HCT116 (cell line): ENCODE measurements at regions not wholly inside any gene's neighbourhood (a gene's known extent, or its start where the extent isn't known, plus 50 kb on each side); places are given as distances from the start of the nearest gene placed in this dataset.

Source experiments
- RAD21 ChIP-seq: IDR thresholded peaks from 2 replicates; pipeline ENCODE4 v1.6.1; 2012; ENCODE audit warnings: low read depth, mild to moderate bottlenecking
- YY1 ChIP-seq: IDR thresholded peaks from 2 replicates; pipeline ENCODE4 v1.6.1; 2011; ENCODE audit warnings: low read length, low read depth, moderate library complexity, mild to moderate bottlenecking; ENCODE audit not compliant: insufficient replicate concordance; ENCODE audit errors: extremely low read depth
- ZFX ChIP-seq: fragments of 450-650 bp; IDR thresholded peaks from 2 replicates; pipeline ENCODE4 v1.6.1; 2017
- TF ChIP-seq, protein P1 (sequence below): IDR thresholded peaks from 2 replicates; pipeline ENCODE4 v1.6.1; 2011; ENCODE audit warnings: mild to moderate bottlenecking, low read length, moderate library complexity; ENCODE audit not compliant: insufficient replicate concordance; ENCODE audit errors: extremely low read depth
- TF ChIP-seq, protein P2 (sequence below), 3 experiments: fragments of 200-600 bp in 1 of 3; sonication (generic) in 1 of 3; IDR thresholded peaks in 2 of 3; conservative IDR thresholded peaks in 1 of 3; 2 replicates each; pipeline ENCODE4 v1.5.1; 2012 to 2017; ENCODE audit warnings: low read depth in 2 of 3, low read length in 2 of 3, antibody characterized with exemption in 1 of 3, borderline replicate concordance in 1 of 3, control low read depth in 1 of 3, mild to moderate bottlenecking in 1 of 3, mixed read lengths in 1 of 3, mixed run types in 1 of 3, moderate library complexity in 1 of 3; ENCODE audit not compliant: insufficient read depth in 1 of 3

DNA sequence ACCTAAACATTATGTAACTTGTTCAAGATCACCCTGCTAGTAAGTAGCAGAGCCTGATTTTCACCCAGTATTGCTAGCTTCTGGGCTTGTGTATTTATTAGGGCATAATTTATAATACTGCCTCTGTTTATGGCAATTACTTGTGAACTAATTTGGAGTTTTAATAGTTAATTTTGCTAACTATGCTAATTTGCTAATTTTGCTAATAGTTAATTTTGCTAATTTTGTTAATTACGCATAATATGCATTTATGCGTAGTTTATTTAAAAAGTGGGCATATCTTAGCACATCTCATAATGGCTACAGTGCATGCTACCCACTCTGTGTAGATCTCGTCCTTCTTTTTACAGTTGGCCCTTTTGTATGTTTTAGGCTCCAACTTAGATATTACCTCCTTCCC lies 898.1 kb upstream of the EPHA5 start:
- TF ChIP-seq YY1: no peak
- TF ChIP-seq, protein P1, sequence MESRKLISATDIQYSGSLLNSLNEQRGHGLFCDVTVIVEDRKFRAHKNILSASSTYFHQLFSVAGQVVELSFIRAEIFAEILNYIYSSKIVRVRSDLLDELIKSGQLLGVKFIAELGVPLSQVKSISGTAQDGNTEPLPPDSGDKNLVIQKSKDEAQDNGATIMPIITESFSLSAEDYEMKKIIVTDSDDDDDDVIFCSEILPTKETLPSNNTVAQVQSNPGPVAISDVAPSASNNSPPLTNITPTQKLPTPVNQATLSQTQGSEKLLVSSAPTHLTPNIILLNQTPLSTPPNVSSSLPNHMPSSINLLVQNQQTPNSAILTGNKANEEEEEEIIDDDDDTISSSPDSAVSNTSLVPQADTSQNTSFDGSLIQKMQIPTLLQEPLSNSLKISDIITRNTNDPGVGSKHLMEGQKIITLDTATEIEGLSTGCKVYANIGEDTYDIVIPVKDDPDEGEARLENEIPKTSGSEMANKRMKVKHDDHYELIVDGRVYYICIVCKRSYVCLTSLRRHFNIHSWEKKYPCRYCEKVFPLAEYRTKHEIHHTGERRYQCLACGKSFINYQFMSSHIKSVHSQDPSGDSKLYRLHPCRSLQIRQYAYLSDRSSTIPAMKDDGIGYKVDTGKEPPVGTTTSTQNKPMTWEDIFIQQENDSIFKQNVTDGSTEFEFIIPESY: no peak
- no peak for TF ChIP-seq RAD21
- TF ChIP-seq, protein P2, sequence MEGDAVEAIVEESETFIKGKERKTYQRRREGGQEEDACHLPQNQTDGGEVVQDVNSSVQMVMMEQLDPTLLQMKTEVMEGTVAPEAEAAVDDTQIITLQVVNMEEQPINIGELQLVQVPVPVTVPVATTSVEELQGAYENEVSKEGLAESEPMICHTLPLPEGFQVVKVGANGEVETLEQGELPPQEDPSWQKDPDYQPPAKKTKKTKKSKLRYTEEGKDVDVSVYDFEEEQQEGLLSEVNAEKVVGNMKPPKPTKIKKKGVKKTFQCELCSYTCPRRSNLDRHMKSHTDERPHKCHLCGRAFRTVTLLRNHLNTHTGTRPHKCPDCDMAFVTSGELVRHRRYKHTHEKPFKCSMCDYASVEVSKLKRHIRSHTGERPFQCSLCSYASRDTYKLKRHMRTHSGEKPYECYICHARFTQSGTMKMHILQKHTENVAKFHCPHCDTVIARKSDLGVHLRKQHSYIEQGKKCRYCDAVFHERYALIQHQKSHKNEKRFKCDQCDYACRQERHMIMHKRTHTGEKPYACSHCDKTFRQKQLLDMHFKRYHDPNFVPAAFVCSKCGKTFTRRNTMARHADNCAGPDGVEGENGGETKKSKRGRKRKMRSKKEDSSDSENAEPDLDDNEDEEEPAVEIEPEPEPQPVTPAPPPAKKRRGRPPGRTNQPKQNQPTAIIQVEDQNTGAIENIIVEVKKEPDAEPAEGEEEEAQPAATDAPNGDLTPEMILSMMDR (IDR thresholded peaks at IDR 0.05 in 2 of 3, conservative IDR thresholded peaks at IDR 0.05 in 1 of 3; ENCODE audit: borderline replicate concordance in 1 of 3, insufficient read depth in 1 of 3, low read depth in 2 of 3, low read length in 2 of 3): no peak
- TF ChIP-seq ZFX: no peak
